ENCODE measurements at regions not wholly inside any gene's neighbourhood (a gene's known extent, or its start where the extent isn't known, plus 50 kb on each side); places are given as distances from the start of the nearest gene placed in this dataset.
"Not testable (repeated sequence)": the region's sequence is repeated elsewhere in the genome, so short reads cannot be mapped to it uniquely, and the experiment has no call there.

- no peak for TF ChIP-seq CTCF (IDR thresholded peaks at IDR 0.05; ENCODE audit: low read depth, low read length)
- in situ Hi-C loops (cut with HindIII; ENCODE audit: low sequenced_read_pairs): no loop called here
- no peak overlapping the region for H3K4me3 ChIP-seq (ENCODE audit: low read depth, low read length)
- DNase-seq (ENCODE audit: low read depth, low spot score): no peak
Observed at GRCh38 chr3:62951037-62951613, 75.9 kb upstream of the CADPS start.

GRCh38 chr3:62951880-62952279 is 76.7 kb upstream of the CADPS start:
- H3K4me3 ChIP-seq (ENCODE audit: low read depth, low read length); in situ Hi-C loops (cut with HindIII; ENCODE audit: low sequenced_read_pairs); DNase-seq (ENCODE audit: low read depth, low spot score): not testable (repeated sequence)

GRCh38 chr3:62954580-62954979 is 79.4 kb upstream of the CADPS start:
- H3K4me3 ChIP-seq (ENCODE audit: low read depth, low read length): no peak overlapping the region
- in situ Hi-C loops (cut with HindIII; ENCODE audit: low sequenced_read_pairs): no loop called here
- no peak for TF ChIP-seq CTCF (IDR thresholded peaks at IDR 0.05; ENCODE audit: low read depth, low read length)
- DNase-seq (ENCODE audit: low read depth, low spot score): no peak

- in situ Hi-C loops (cut with HindIII; ENCODE audit: low sequenced_read_pairs): no loop called here
- DNase-seq (ENCODE audit: low read depth, low spot score): no peak
- no peak overlapping the region for H3K4me3 ChIP-seq (ENCODE audit: low read depth, low read length)
Observed at GRCh38 chr3:62955126-62955525, 79.9 kb upstream of the CADPS start.

GRCh38 chr3:62956411-62956810 is 81.2 kb upstream of the CADPS start:
- no peak for TF ChIP-seq CTCF (IDR thresholded peaks at IDR 0.05; ENCODE audit: low read depth, low read length)
- no peak for DNase-seq (ENCODE audit: low read depth, low spot score)
- in situ Hi-C loops (cut with HindIII; ENCODE audit: low sequenced_read_pairs): no loop called here
- no peak overlapping the region for H3K4me3 ChIP-seq (ENCODE audit: low read depth, low read length)

More at GRCh38 chr3:62955126-62955525, 79.9 kb upstream of the CADPS start:
- no peak for TF ChIP-seq CTCF (IDR thresholded peaks at IDR 0.05; ENCODE audit: low read depth, low read length)

- H3K4me3 ChIP-seq (ENCODE audit: low read depth, low read length): no peak overlapping the region
- no peak for DNase-seq (ENCODE audit: low read depth, low spot score)
- in situ Hi-C loops (cut with HindIII; ENCODE audit: low sequenced_read_pairs): no loop called here
- no peak for TF ChIP-seq CTCF (IDR thresholded peaks at IDR 0.05; ENCODE audit: low read depth, low read length)
Observed at GRCh38 chr3:62961874-62962556, 86.8 kb upstream of the CADPS start.

- in situ Hi-C loops (cut with HindIII; ENCODE audit: low sequenced_read_pairs): no loop called here
- DNase-seq (ENCODE audit: low read depth, low spot score): no peak
Observed at GRCh38 chr3:62962714-62963113, 87.5 kb upstream of the CADPS start.

More at GRCh38 chr3:62962714-62963113, 87.5 kb upstream of the CADPS start:
- no peak overlapping the region for H3K4me3 ChIP-seq (ENCODE audit: low read depth, low read length)
- TF ChIP-seq CTCF (IDR thresholded peaks at IDR 0.05; ENCODE audit: low read depth, low read length): no peak

All from astrocyte of the spinal cord (primary cell).